GM19463 (cell line): ENCODE measurements at regions not wholly inside any gene's neighbourhood (a gene's known extent, or its start where the extent isn't known, plus 50 kb on each side); places are given as distances from the start of the nearest gene placed in this dataset.

Source experiments
- ATAC-seq: cut with Tn5 transposase; IDR thresholded peaks from one replicate; pipeline ENCODE4 v1.9.1; 2021; ENCODE audit warnings: mild to moderate bottlenecking, moderate library complexity; ENCODE audit not compliant: unreplicated experiment

DNA sequence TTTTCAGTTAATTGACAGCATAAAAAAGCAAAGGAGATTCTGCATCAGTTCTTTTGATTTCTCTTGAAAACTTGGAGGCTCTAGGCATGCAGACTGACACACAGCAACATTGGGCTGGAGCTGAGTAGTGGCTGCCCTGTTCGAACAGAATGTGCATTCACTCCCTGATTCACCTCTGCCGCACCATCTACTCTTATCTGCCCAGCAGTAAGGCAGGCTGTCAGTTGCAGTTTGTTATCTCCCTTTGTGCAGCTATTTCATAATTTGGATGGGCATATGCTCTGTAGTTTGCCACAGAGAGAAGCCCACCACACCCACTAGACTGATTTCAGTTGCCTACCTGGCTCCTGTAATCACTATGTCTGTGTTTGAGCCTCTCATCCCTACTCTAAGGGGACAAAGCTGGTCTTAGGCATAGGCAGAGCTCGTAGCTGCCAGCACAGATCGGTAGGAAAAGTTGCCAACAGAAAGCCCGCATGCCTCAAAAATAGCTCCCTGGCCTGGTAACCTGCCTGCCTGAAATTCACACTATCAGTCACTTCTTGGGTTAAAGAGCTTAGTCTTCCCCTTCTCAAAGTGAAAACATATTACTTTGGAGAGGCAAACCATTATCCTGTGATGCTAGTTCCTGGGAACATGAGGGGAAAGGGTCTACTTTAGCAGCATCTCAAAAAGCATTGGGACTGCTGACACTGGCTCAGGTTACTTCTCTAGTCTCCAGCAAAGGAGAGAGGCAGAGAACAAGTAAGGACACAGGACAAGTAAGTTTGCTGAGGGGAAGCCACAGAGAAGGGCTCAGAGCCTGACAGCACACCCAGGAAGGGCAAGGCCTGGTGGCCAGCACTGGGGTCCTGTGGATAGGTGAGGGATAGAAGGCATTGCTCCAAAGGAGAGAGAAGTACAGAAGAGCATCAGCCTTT lies 75.9 kb upstream of the TMEM164 start:
- no peak for ATAC-seq

DNA sequence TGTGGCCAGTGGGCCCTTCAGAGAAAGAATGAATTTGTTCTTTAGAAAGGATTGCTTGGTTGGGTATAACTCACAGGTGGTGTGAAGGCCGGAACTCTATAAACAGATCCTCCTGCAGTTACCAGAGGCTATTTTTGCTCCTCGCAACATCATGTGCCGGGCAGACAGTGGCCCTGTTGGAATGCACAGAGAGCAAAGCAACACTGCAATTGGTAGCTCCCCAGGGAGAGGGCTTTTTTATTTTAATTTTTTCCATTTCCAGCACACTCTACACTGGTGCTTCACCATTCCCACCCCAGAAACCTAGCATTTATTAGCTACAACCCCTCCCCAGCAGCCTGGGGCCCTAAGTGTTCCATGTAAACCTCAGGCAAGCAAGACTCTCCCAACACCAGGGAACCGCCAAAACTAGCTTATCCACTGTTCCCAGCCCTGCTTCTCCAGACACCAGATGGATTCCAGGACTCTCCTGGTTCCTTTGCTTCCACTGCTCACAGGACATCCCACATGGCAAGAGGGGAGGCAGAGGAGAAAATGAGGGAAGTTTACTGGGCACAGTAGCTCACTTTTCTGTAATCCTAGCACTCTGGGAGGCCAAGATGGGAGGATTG lies 75.1 kb upstream of the TMEM164 start:
- no peak for ATAC-seq

DNA sequence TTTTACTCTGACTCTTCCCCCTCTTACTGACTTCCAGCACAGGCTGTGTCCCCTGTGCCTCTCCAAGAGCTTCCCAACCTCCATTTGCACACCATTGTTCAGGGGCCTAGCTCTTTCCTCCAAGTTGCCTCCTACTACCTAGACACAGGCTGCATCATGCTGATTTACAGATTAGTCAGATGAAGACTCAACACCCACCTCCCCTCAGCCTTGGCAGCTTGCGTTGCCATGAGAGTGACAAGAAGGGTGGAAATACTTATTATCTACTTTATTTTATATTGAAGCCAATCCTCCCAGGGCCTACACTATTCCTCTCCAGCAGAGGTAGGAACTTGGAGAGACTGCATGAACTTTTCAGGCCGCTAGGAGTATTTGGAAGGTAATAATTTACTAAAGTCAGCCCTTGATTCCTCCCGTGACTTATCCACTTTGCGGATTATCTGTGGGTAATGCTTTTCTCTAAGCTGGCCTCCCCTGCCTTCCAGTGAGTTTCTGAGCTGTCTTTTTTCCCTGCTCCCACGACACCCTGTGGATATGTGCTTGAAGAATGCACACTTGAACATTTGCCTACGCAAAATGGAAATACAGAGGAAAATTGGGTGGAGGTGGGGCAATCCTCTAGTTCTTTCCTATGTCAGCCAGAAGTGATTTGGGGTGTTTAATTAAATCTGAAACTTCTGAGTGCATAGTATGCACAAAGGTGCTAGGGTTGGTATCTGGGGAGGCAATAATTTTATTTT lies 74.1 kb upstream of the TMEM164 start:
- no peak for ATAC-seq

DNA sequence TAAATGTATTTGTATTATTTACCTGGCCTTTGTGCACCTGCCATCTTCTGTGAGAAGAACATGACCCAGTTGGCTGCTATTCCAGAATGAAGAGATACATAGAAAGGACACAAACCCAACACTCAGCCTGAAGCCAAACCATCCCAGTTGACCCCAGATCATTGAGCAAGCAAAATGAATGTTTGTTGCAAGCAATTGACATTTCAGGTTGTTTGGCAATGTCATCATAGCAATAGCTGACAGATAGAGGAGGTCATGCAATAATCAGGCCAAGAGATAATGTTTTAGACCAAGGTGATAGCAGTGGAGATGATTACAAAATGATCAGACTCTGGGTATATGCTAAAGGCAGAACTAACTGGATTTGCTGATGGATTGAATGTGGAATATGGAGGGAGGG lies 71.2 kb upstream of the TMEM164 start:
- ATAC-seq = no peak

DNA sequence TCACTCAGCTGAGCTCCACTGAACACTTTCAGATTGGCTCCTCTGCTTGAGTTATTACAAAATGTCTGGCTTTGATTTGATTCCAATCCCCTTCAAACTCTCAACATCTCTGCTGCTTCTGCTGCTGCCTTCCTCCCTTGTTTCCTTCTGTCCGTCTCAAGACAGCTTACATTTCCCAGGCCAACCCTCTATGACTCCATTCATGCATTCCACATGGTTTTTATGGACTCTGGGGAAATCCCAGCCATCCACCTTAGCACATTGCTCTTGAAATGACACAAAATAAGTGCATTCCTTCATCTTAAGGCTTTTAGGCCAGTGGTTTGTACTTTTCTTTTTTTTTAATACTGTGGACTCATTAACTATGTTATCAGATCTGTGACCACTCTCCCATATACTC lies 68.5 kb upstream of the TMEM164 start:
- no peak for ATAC-seq

DNA sequence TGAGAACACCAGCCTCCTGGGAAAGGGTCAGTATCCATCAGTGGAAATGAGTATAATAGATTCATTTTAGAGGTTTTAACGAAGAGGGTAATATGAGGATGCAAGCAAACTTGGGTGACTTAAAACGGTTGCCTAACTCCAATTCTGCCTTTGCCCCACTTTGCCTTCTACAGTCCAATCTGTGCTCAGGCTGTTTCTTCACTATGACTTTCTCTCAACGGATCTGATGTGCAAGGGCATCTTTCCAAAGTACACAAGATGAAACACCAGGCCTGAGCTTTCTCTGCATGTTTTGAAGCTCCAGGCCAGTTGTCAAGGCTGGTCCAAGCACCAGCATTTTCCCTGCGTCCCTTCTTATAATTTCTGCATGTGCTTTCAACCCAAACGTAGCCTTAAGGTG lies 68.0 kb upstream of the TMEM164 start:
- no peak for ATAC-seq

DNA sequence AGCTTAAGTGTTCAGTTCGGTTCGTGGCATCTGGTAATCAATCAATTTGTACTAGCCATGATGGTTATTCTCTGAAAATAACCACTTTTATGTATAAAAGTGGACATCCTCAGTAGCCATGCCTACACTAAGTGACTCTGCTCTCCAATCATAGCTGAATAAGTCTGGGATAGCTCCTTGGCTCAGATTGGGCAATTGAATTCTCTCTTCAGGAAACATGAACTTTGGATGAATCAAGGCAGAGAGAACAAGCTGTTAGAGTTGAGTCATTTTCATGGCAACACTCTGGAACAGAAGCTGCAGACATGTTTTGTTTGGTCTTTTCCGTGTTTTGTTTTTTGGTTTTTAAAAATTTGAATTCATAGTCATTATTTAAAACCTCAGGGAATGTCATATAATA lies 66.8 kb upstream of the TMEM164 start:
- no peak for ATAC-seq

DNA sequence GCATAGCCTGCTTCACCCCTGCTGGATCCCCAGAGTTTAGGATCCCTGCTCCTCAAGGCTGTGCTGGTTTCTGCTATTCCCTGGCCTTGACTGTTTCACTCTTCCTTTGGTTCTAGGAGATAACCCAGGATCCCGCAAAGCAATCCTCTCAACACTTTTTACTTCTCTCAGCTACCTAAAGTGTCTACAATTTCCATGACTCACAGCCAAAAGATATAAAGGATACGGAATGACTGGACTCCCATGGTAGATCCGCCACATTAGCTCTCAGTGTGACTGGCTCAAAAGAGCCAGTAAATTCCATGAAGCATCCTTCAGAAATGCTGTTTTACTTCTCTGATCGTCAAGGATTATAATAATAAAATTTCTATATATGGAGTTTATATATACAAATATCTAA lies 66.3 kb upstream of the TMEM164 start:
- no peak for ATAC-seq

DNA sequence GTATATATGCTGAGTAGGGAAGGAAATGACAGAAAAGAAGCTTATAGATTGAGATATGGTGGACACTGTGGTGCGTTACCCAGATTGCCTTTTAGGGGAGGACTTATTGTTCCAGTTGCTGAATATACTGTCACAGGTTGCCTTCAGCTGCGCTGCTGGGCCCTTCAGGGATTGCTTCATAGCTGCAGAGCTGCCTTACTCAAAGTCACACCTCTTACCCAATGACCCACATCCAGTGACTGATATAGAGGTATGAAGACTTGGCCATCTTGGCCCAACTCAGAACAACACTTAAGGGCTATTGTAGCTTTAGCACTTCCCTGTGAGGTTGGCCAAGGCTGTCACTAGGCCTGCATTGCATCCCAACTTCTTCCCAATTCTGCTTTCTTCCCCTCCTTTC lies 63.4 kb upstream of the TMEM164 start:
- ATAC-seq = no peak

DNA sequence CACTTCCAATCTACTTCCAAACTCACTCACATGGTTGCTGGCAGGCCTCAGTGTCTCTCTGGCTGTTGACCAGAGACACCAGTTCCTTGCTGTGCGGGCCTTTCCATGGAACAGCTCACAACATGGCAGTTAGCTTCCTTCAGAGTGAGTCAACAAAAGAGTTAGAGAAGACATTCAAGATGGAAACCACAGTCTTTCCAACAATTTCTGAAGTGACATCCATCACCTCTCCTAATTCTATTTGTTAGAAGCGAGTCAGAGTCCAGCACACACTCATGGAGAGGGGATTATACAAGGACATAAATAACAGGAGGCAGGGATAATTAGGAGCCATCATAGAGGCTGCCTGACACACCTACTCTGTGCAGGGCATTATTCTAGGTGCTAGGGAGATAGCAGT lies 62.5 kb upstream of the TMEM164 start:
- no peak for ATAC-seq

DNA sequence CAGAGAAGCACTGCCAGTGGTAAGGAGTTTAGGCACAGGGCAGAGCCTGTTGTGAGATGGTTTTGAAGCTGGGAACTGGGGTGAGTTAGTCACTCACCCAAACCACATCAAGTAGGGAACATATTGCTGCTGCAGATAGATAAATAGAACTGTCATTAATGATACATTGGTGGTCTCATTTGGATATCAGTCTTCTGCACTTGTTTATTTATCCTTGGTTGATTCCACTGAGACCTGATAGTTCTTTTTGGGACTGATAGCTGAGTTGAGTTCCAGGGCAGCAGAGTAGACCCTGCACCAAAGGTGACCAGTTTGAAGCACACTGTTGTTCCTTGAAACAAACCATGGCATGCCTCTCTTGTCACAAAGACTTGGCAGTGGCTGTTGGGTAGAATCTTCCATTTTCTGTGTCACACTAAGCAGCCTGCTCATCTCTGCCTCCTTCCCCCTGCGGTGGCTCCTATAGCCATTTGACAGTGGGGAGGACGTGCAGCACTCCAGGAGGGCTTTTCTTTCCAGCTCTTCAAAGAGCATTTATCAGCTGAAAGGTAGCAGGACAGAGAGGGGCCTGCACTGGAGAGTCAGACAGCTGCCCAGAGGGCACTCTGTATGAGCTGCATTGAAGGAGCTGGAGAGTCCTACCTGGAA lies 59.7 kb upstream of the TMEM164 start:
- no peak for ATAC-seq

DNA sequence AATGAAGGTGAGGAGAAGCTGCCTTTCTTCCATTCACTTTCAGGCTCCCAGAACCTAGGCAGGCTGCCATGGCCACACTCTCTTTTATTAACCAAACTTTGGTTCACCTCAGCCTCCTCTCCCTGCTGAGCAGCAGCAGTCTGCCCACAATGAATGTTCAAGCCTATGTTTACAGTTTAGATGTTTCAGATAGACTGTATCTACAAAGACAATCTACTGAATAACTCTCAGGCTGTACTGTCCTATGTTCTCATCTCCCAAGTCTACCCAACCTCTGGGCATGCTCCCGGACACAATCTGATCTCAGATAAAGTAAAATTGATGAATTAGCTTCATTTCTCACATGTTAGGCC lies 59.2 kb upstream of the TMEM164 start:
- no peak for ATAC-seq

DNA sequence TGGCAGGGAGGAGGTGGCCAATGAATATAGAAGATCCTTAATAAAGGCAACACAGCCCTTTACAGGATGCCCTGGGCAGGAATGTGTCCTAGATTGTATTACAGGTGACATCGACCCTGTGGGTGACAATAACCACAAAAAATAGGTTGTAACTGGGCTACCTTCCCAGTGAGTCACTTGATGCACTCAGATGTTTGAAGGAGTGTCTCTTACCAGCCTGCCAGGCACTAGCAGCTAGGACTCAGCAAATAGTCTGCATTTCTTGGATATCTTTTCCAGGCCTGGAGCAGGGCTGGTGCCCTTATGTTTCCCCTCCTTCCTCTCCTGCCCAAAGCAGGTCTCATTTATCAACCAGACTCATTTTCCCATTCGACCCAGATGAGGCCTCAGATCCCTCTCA lies 50.9 kb upstream of the TMEM164 start:
- no peak for ATAC-seq

DNA sequence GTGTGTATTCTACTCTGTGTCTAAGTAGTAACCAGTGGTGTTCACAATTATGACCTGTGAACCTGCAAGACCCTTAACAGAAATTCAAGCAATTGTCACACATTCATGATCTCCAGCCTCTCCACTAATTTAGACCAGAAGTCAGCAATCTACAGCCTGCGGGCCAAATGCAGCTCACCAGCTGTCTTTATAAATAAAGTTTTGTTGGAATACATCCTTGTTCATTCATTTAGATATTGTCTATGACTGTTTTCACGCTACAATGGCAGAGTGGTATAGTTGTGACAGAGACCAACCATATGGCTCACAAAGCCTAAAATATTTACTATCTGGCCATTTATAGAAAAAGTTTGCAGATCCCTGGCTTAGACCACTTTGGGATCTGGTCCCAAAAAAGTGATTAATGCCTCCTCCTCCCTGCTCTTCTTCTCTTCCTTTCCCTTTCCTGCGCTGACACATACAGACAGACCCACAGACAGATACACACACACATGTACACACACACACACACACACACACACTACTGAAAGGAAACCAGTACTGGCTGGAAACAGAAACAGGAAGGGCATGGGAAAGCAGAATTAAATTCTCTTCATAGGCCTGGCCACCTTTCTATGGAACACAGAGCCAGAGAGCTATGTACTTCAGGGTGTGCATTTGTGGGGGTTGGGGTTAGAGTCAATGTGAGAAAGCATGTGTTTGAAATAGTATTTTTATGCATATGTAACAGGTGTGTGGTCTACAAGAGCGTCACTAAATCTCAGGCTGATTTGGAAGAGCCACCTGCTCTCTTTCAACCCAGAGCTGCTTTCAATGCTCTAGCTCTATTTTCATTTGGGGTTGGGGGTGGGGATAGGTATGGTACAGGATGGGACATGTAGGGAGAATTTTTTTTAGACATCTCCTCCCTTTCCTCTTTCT lies 49.7 kb upstream of the TMEM164 start:
- peak; percentile 71 for ATAC-seq
